EH (cell line): ENCODE measurements at regions not wholly inside any gene's neighbourhood (a gene's known extent, or its start where the extent isn't known, plus 50 kb on each side); places are given as distances from the start of the nearest gene placed in this dataset.
A peak's percentile ranks its signal among the peaks of the same experiment; 100 is the strongest.

Experiments used
- DNase-seq: peaks from one replicate; pipeline ENCODE4 v3.0.0-alpha.2; 2015; ENCODE audit warnings: low read depth

GRCh38 chr3:194279701-194280360, 71.3 kb downstream of the CPN2 start:
- no peak for DNase-seq

- no peak for DNase-seq
These were observed 70.4 kb downstream of the CPN2 start for GRCh38 chr3:194280777-194281176.

GRCh38 chr3:194281306-194281705, 69.8 kb downstream of the CPN2 start:
- no peak for DNase-seq

GRCh38 chr3:194281766-194282165, 69.4 kb downstream of the CPN2 start:
- no peak for DNase-seq

- no peak for DNase-seq
These were observed 68.5 kb downstream of the CPN2 start for GRCh38 chr3:194282436-194283122.

- no peak for DNase-seq
These were observed 67.7 kb downstream of the CPN2 start for GRCh38 chr3:194283221-194284006.

GRCh38 chr3:194284351-194284750, 66.8 kb downstream of the CPN2 start:
- DNase-seq, result no peak

- peak; percentile 40 for DNase-seq
These were observed 65.9 kb downstream of the CPN2 start for GRCh38 chr3:194285024-194285849.

- DNase-seq, result no peak
These were observed 65.3 kb downstream of the CPN2 start for GRCh38 chr3:194285850-194286197.

- no peak for DNase-seq
These were observed 64.6 kb downstream of the CPN2 start for GRCh38 chr3:194286375-194287146.

GRCh38 chr3:194287374-194287773, 63.8 kb downstream of the CPN2 start:
- DNase-seq, result no peak

- no peak for DNase-seq
These were observed 63.0 kb downstream of the CPN2 start for GRCh38 chr3:194287977-194288706.
